ENCODE measurements at regions not wholly inside any gene's neighbourhood (a gene's known extent, or its start where the extent isn't known, plus 50 kb on each side); places are given as distances from the start of the nearest gene placed in this dataset.
"Not testable (repeated sequence)": the region's sequence is repeated elsewhere in the genome, so short reads cannot be mapped to it uniquely, and the experiment has no call there.

- no peak for DNase-seq (ENCODE audit: low read depth)
Measured at GRCh38 chr17:64784353-64785010, 122.4 kb upstream of the SMURF2 start.

- DNase-seq (ENCODE audit: low read depth) = no peak
Measured at GRCh38 chr17:64783556-64784352, 121.6 kb upstream of the SMURF2 start.

- DNase-seq (ENCODE audit: low read depth) = no peak
Measured at GRCh38 chr17:64783031-64783461, 120.9 kb upstream of the SMURF2 start.

- DNase-seq (ENCODE audit: low read depth) = no peak
Measured at GRCh38 chr17:64781810-64782555, 119.9 kb upstream of the SMURF2 start.

GRCh38 chr17:64781014-64781756, 119.1 kb upstream of the SMURF2 start:
- DNase-seq (ENCODE audit: low read depth) = no peak

GRCh38 chr17:64780096-64781013, 118.2 kb upstream of the SMURF2 start:
- peak; percentile 71 for DNase-seq (ENCODE audit: low read depth)

- no peak for DNase-seq (ENCODE audit: low read depth)
Measured at GRCh38 chr17:64779376-64780095, 117.4 kb upstream of the SMURF2 start.

- DNase-seq (ENCODE audit: low read depth) = not testable (repeated sequence)
Measured at GRCh38 chr17:64779098-64779375, 116.9 kb upstream of the SMURF2 start.

- DNase-seq (ENCODE audit: low read depth) = no peak
Measured at GRCh38 chr17:64778240-64779097, 116.4 kb upstream of the SMURF2 start.

- DNase-seq (ENCODE audit: low read depth) = no peak
Measured at GRCh38 chr17:64777415-64778239, 115.5 kb upstream of the SMURF2 start.

- peak; percentile 60 for DNase-seq (ENCODE audit: low read depth)
Measured at GRCh38 chr17:64776720-64777414, 114.8 kb upstream of the SMURF2 start.

- no peak for DNase-seq (ENCODE audit: low read depth)
Measured at GRCh38 chr17:64775701-64776570, 113.8 kb upstream of the SMURF2 start.

- no peak for DNase-seq (ENCODE audit: low read depth)
Measured at GRCh38 chr17:64774888-64775540, 112.9 kb upstream of the SMURF2 start.

GRCh38 chr17:64773836-64774761, 112.0 kb upstream of the SMURF2 start:
- DNase-seq (ENCODE audit: low read depth) = no peak

- DNase-seq (ENCODE audit: low read depth) = no peak
Measured at GRCh38 chr17:64773386-64773835, 111.3 kb upstream of the SMURF2 start.
